IPS-18c (cell line): ENCODE measurements at regions not wholly inside any gene's neighbourhood (a gene's known extent, or its start where the extent isn't known, plus 50 kb on each side); places are given as distances from the start of the nearest gene placed in this dataset.
"Not testable (repeated sequence)": the region's sequence is repeated elsewhere in the genome, so short reads cannot be mapped to it uniquely, and the experiment has no call there.

ENCODE experiments used
- H3K4me3 ChIP-seq: 2 replicates; pipeline ENCODE4 v1.7.0; 2013; ENCODE audit warnings: low read depth, mild to moderate bottlenecking, low read length, moderate library complexity; ENCODE audit not compliant: insufficient read depth
- H3K9me3 ChIP-seq: one replicate; pipeline ENCODE4 v1.6.1; 2013; ENCODE audit warnings: mild to moderate bottlenecking, low read length, moderate library complexity; ENCODE audit not compliant: control insufficient read depth, insufficient read depth

DNA sequence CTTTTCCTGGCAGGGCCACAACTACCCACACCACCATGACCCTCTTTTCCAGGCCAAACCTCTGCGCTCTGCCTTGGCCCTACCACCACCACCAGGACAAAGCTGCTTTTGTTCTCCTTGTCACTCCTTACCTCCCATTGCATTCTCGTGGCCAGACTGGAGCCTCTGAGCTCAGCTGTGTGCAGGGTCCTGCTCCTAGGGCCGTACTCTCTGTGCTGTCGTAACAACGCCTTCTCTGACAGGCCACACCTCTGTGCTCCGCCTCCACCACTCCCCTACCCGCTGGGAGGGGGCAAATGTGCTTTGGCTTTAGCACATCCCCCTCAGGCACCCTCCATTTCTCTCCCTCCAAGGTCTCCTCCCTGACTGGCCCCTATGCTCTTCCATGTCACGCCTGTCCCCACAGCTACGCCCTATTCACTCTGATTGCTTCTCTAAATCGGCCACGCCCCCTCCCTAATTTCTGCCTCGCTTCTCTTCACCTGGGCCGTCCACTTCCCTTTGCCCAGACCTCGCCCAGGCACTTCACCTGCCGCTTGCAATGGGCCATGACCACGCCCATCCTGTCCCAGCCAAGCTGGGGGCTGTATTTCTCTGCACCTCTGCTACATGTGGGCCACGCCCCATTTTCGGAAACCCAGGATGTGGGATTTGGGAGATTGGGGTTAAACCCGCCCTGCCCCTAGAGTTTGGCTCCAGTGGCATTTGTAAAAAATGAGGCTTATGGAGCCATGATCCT, 472.3 kb downstream of the KLF12 start:
- no peaks in the 10 kb centered on the region for H3K9me3 ChIP-seq
- H3K4me3 ChIP-seq, result no peak overlapping the region

DNA sequence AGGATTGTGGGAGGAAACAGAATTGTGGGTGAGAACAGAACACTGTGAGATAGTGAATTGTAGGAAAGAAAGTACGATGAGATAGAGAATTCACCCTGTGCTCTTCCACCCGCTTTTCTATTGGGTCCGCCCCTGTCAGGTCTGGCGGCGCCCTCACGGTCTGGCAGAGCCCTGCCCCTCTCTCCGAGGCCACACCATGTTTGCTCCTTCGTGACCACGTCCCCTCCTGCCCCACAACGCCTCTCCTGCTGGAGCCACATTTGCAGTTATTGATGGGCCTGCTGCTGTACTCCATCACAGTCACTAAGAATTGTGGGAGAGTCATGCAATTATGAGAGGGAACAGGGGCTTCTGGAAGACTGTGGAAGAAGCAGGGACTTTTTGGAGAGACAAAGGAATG, 473.1 kb downstream of the KLF12 start:
- no peaks in the 10 kb centered on the region for H3K9me3 ChIP-seq
- no peak overlapping the region for H3K4me3 ChIP-seq

DNA sequence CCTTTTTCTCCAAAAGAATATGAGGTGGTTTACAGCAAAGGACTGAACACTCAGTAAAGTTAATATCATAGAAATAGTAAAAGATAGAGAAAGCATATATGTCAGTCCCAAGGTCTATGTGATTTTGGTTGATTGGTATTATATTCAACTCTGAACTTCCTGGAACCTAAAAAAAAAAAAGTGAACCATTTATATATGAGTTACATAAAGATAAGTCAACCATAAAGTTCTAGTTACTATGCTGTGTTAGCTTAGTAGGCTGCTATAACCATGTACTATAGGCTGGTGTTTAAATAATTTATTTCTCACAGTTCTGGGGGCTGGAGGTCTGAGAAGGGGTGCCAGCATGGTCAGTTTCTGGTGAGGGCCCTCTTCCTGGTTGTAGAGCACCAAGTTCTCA, 475.6 kb downstream of the KLF12 start:
- Histone ChIP-seq H3K4me3 (no peak overlapping the region), H3K9me3 (no peaks in the 10 kb centered on the region)

DNA sequence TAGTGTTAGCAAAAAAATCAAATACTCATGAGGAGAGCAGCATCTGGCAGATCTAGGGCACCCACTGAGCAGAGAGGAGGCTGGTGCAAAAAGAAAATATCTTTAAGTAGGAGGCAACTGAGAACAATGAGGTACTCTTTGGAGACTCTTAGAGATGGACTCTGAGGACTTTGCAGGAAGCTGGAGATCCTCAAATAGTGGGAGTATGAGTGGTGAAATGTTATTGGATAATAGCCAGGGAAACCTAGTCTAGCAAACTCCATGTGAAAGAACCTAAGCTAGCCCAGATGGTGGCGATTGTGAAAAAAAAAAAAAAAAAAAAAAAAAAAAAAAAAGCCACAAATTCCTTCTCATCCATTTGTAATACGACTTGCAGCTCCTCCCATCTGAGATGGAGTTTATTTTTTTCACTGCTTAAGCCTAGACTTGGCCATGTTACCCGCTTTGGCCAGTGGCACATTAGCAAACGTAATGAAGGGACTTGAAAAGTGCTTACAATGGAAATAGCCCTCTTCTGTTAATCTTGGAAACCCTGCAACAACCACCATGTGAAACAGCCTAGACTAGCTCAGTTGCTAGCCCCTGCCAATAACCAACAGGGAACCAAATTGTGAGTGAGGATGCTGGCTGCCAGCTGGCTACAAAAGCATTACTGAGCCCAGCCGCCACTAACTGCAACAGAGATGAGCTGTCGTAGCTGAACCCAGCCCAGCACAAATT, 476.2 kb downstream of the KLF12 start:
- no peaks in the 10 kb centered on the region for H3K9me3 ChIP-seq
- H3K4me3 ChIP-seq, result no peak overlapping the region

DNA sequence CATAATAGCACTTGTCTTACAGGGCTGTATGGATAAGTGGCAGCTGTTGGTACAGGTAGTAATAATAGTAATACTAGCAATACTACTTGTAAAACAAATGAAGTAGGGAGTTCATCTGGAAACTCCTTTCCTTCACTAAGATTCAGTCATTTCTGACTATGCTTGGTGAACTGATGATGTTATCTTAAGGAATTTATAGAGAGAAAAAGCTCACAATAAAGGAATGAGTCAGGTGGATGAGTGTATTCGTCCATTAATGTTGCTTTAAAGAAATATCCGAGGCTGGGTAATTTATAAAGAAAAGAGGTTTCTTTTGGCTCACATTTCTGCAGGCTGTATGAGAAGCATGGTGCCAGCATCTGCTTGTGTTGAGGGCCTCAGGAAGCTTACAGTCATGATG, 477.3 kb downstream of the KLF12 start:
- H3K9me3 ChIP-seq, result no peaks in the 10 kb centered on the region
- no peak overlapping the region for H3K4me3 ChIP-seq

DNA sequence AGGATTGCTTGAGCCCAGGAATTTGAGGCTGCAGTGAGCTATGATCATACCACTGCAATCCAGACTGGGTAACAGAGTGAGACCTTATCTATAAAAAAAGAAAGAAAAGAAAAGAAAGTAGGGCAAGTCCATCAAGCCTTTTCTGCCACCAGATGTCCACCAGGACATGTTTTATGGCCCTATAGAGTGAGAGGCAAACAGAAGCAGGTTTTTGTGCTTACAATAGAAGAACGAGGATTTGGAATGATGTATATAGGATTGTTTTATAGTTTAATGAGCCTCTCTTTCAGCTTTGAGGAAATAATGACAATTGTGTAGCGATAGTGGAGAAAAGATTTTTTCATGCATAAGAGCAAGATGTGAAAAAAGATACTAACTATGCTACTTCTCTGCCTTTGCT, 480.5 kb downstream of the KLF12 start:
- Histone ChIP-seq H3K9me3 (no peaks in the 10 kb centered on the region), H3K4me3 (no peak overlapping the region)

DNA sequence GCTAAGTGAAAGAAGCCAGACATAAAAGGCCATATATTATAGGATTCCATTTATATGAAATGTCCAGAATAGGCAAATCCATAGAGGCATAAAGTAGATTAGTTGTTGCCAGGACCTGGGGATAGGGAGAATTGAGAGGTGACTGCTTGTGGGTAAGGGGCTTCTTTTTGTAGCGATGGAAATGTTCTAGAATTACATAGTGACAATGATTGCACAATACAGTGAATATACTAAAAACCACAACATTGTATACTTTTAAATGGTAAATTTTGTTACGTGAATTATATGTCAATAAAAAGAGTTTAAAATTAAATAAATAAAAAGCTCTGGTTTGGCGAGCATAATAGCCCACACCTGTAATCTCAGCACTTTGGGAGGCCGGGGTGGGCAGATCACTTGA, 486.8 kb downstream of the KLF12 start:
- H3K4me3 ChIP-seq, result no peak overlapping the region
- no peaks in the 10 kb centered on the region for H3K9me3 ChIP-seq

DNA sequence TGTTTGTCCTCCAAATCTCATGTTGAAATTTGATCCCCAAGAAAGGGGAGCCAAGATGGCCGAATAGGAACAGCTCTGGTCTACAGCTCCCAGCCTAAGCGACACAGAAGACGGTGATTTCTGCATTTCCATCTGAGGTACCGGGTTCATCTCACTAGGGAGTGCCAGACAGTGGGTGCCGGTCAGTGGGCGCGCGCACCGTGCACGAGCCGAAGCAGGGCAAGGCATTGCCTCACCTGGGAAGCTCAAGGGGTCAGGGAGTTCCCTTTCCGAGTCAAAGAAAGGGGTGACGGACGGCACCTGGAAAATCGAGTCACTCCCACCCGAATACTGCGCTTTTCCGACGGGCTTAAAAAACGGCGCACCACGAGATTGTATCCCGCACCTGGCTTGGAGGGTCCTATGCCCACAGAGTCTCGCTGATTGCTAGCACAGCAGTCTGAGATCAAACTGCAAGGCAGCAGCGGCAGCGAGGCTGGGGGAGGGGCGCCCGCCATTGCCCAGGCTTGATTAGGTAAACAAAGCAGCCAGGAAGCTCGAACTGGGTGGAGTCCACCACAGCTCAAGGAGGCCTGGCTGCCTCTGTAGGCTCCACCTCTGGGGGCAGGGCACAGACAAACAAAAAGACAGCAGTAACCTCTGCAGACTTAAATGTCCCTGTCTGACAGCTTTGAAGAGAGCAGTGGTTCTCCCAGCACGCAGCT, 493.6 kb downstream of the KLF12 start:
- not testable (repeated sequence) for H3K4me3 ChIP-seq, H3K9me3 ChIP-seq

DNA sequence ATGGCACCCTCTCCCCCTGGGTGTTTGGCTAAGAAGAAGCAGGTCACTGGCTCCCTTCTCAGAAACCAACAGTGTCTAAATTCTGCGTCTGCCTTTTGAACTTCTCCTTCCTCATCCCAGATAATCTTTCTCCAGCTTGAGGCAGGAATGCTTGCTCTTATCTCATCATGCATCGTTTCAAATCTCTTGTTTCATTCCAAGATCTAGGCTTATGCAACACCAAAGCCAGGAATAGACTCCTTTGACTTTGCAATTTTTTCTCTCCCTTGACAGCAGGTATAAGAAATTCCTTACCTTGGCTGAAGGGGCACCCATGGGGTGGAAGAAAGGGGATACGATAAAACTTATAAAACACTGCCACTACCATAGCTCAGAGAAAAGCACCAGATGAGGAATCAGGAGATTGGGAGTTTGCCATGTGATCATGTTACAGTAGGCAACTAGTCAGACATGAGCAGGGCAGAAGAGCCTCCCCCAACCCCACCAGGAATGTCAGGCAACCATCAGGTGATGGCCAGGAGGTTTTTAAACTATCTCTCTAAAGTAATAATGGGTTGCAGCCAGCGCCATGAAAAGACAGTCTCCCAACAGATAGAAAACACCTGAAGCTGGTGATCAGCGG, 498.9 kb downstream of the KLF12 start:
- Histone ChIP-seq H3K4me3 (no peak overlapping the region), H3K9me3 (peaks cover 2% of the 10 kb centered on the region)

DNA sequence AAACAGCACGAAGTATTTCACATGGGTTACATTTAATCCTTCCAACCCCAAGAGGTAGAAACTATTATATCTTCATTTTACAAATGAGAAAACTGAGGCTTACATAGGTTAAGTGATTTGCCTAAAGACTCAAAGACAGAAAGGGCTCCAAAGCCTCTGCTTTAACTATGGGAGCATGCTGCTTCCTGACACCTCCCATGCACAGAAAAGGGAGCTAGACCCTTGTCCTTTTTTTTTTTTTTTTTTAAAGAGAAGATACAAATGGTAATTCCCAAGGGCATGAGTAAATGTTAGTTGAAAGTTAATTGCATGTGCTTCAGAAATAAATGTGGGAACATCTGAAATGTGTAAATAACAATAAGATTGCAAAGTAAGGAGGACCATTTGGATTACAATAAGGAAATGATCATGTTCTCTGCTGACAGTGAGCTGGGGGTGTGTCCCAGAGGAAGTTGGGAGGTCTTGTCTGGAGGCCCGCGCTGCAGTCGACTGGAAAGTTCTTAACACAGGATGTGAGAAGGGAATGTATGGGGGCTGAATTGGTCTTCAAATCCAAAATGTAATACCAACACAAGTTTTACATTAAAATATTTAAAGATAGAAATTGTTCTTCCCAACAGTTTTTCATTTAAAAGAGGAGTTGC, 500.3 kb downstream of the KLF12 start:
- Histone ChIP-seq H3K9me3 (no peaks in the 10 kb centered on the region), H3K4me3 (no peak overlapping the region)

DNA sequence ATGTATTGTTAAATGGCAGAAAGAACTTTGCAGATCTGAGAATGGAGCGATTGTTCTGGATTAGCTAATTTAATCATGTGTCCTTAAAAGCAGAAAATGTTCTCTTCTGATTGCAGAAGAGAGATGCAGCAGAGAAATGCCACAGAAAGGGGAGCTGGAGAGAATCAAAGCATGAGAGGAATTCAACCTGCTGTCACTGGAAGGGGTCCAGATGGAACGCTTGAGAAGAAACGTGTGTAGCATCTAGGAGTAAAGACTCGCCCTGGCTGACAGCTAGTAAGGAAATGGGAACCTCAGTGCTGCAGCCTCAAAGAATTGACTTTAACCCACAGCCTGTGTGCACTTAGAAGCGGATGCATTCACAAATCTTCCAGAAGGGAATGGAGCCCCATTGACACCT, 502.8 kb downstream of the KLF12 start:
- no peak overlapping the region for H3K4me3 ChIP-seq
- H3K9me3 ChIP-seq, result no peaks in the 10 kb centered on the region

DNA sequence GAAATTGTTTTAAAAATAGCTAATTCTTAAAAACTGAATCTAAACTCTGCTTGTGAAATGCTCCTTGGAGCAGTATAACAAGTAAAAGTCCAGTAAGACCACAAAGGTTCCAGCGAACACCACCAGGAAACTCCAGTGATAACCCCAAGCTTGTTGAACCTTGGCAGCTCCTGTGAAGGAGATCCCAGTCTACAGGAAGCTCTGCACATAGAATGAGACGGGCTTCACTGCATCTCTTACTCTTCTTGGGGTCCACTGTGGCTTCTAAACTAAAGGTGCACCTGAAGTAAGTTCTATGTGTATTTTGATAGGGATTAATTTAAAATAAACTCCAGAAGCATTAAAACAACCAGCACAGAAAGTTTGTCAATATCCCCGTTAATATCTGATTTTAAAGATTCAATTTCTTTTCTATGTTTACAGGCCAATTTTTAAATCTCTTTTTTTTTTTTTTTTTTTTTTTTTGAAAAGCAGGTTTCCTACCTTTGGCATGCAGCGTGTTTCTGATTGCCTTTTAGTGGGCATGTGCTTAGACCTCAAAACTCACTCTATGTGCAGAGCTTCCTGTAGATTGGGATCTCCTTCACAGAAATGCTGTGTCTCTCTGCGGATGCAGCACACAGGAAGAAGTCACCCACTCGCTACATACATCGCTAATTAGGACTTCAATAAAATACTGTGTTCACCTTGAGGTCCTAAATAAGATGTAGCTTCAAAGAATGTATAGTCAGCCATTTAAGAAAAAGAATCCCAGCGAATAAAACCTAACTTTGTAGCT, 508.5 kb downstream of the KLF12 start:
- H3K4me3 ChIP-seq, result no peak overlapping the region
- no peaks in the 10 kb centered on the region for H3K9me3 ChIP-seq

DNA sequence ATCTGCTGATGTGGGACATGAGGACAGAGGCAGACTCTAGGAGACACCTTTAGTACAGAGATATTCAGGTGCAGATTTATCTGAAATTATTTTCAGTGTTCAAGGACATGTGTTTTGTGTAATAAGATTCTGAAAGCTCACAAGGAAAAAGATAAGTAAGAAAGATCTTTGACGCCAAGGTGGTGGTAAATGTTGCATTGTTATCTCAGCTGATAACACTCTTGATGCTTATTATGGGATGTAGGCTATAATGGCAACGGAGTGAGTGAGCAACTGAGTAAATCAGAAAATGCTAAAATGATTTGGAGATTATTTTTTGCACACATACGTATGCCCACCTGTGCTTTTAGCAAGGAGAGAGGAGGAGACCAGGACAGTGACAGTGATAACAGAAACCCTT, 510.9 kb downstream of the KLF12 start:
- no peak overlapping the region for H3K4me3 ChIP-seq
- H3K9me3 ChIP-seq, result no peaks in the 10 kb centered on the region

DNA sequence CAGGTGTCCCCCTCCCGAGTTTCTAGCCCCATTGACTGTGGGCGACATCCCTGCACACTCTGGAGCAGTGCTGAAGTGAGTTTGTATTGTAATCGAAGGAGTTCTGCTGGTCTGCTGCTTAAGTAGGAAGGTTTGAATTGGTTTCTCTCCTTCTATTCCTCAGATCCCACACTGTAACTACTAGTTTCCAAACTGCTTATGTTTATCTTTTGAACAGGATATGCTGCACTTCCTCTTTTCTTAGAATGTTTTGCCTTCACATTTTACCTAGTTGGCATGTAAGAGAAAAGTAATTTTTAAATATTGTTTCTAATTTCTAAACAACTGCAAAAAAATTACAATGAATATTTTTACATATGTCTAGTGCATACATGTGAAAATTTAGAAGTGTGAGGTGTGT, 511.8 kb downstream of the KLF12 start:
- no peaks in the 10 kb centered on the region for H3K9me3 ChIP-seq
- H3K4me3 ChIP-seq, result no peak overlapping the region

DNA sequence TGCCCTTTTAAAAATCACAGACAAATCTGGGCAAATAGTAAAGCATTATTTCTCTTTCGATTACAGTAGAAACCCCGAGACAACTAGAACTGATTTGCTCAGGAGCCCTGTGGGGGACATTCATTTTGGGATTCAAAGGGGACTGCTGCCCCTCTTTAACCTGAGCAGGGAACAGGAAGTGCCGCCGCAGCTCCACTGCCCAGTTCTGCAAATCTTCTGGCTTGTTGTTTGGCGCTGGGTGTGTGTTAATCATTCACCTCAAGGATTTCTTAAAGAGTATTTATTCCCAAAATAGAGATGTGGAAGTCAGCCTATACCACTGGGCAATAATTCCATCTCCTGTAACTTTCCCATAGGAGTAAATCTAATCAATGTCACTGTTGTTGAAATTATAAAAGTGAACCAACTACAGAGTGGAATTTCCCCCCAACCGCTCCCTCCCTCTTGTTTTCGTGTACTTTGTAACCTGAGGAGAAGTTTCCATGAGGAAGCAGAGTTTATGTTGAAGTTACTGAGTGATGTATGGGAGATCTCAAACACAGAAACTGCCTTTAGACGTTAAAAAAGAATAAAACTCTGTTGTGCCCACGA, 515.8 kb downstream of the KLF12 start:
- Histone ChIP-seq H3K9me3 (no peaks in the 10 kb centered on the region), H3K4me3 (no peak overlapping the region)

DNA sequence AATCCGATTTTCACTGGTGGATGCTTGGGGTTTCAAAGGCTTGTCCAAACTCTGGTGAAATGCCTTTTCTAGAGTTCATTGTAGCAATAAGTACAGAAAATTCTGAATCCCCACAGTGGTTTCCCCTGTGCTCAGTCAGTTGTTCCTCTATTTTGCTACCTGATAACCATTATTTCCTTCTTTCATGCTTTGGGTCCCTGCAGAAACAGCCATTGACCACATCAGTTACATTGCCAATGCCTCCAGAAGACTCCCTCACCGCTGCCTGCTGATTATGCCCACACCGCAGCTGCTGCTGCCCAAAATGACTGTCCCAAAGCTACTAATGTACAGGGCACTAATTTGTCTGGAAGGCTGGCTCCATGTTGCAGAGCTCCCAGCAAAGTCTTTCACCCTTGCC, 517.3 kb downstream of the KLF12 start:
- Histone ChIP-seq H3K4me3 (no peak overlapping the region), H3K9me3 (no peaks in the 10 kb centered on the region)
